SK-N-SH (cell line): ENCODE measurements at regions not wholly inside any gene's neighbourhood (a gene's known extent, or its start where the extent isn't known, plus 50 kb on each side); places are given as distances from the start of the nearest gene placed in this dataset.

ENCODE experiments used
- CTCF ChIA-PET: fragments of 300-600, 350-600 bp; formaldehyde crosslinking; extraction: SDS; loops from one replicate; lab custom pipeline; 2021; lab: Yijun Ruan, JAX
- POLR2A ChIA-PET: fragments of 350-600 bp; sonication (Branson Sonifier 250); formaldehyde crosslinking; extraction: SDS; loops from one replicate; lab custom pipeline; 2020; ENCODE audit warnings: antibody characterized with exemption, inconsistent platforms; lab: Yijun Ruan, JAX
- DNase-seq: peaks from one replicate; pipeline ENCODE4 v3.0.0; 2012
- H2AFZ ChIP-seq: fragments of 200-600 bp; sonication (generic); 2 replicates; pipeline ENCODE4 v1.8.1; 2016; ENCODE audit warnings: antibody characterized with exemption, mild to moderate bottlenecking, low read depth
- H3F3A ChIP-seq: fragments of 200-600 bp; sonication (generic); replicated peaks from 2 replicates; pipeline ENCODE3; 2016; ENCODE audit warnings: antibody characterized with exemption, mild to moderate bottlenecking; ENCODE audit not compliant: insufficient read depth
- H3K27ac ChIP-seq, 2 experiments: fragments of 200-500 bp in 1 of 2; fragments of 200-600 bp in 1 of 2; sonication (Bioruptor generic) in 1 of 2; sonication (generic), shearing (Covaris generic) in 1 of 2; 2 replicates each; pipeline versions ENCODE4 v1.5.1 to v1.6.1; 2014 to 2016; ENCODE audit warnings: low read depth in 2 of 2, inconsistent platforms in 1 of 2, low read length in 1 of 2, mild to moderate bottlenecking in 1 of 2, mixed read lengths in 1 of 2
- H3K27me3 ChIP-seq: fragments of 200-600 bp; sonication (generic), shearing (Covaris generic); 2 replicates; pipeline ENCODE4 v1.6.1; 2016; ENCODE audit warnings: mixed run types; ENCODE audit not compliant: insufficient read depth
- H3K36me3 ChIP-seq, 2 experiments: fragments of 200-500 bp in 1 of 2; fragments of 200-600 bp in 1 of 2; sonication (Bioruptor generic) in 1 of 2; sonication (generic) in 1 of 2; replicated peaks in 1 of 2; 2 replicates each; pipeline versions ENCODE3 to v1.5.1; 2014 to 2016; ENCODE audit warnings: low read length in 1 of 2, mild to moderate bottlenecking in 1 of 2; ENCODE audit not compliant: insufficient read depth in 2 of 2, control insufficient read depth in 1 of 2
- H3K4me1 ChIP-seq, 2 experiments: fragments of 200-500 bp in 1 of 2; fragments of 200-600 bp in 1 of 2; sonication (Bioruptor generic) in 1 of 2; sonication (generic), shearing (Covaris generic) in 1 of 2; 2 replicates each; pipeline versions ENCODE4 v1.5.1 to v1.6.1; 2014 to 2016; ENCODE audit warnings: low read depth in 1 of 2, low read length in 1 of 2, mixed run types in 1 of 2; ENCODE audit not compliant: insufficient read depth in 2 of 2, control insufficient read depth in 1 of 2
- H3K4me2 ChIP-seq: fragments of 200-600 bp; sonication (generic), shearing (Covaris generic); 2 replicates; pipeline ENCODE4 v1.6.1; 2017; ENCODE audit warnings: mixed run types
- H3K4me3 ChIP-seq, 2 experiments: fragments of 200-500 bp in 1 of 2; fragments of 200-600 bp in 1 of 2; sonication (Bioruptor generic) in 1 of 2; sonication (generic), shearing (Covaris generic) in 1 of 2; 2 replicates each; pipeline versions ENCODE4 v1.5.1 to v1.8.1; 2014 to 2016; ENCODE audit warnings: low read depth in 2 of 2, inconsistent platforms in 1 of 2, low read length in 1 of 2, mild to moderate bottlenecking in 1 of 2, mixed read lengths in 1 of 2, moderate library complexity in 1 of 2
- H3K79me2 ChIP-seq: fragments of 200-600 bp; sonication (generic); 2 replicates; pipeline ENCODE4 v1.8.1; 2017; ENCODE audit warnings: mild to moderate bottlenecking; ENCODE audit not compliant: insufficient read depth
- H3K9ac ChIP-seq: fragments of 200-600 bp; sonication (generic); 2 replicates; pipeline ENCODE4 v1.6.1; 2017; ENCODE audit warnings: mixed run types
- H3K9me2 ChIP-seq: fragments of 200-600 bp; sonication (generic); 2 replicates; pipeline ENCODE4 v1.6.1; 2017; ENCODE audit warnings: mixed run types
- H3K9me3 ChIP-seq: fragments of 200-600 bp; sonication (generic); 2 replicates; pipeline ENCODE4 v1.6.1; 2017; ENCODE audit warnings: mixed run types, mild to moderate bottlenecking, moderate library complexity
- H4K20me1 ChIP-seq: fragments of 200-600 bp; sonication (generic); 2 replicates; pipeline ENCODE4 v1.6.1; 2017; ENCODE audit warnings: mild to moderate bottlenecking, mixed run types; ENCODE audit not compliant: insufficient read depth
- CHD2 ChIP-seq: fragments of 150-350 bp; IDR thresholded peaks from 2 replicates; pipeline ENCODE4 v1.6.1; 2018; ENCODE audit warnings: low read length; ENCODE audit not compliant: partially characterized antibody
- FOXJ3 ChIP-seq: sonication (generic); formaldehyde crosslinking; IDR thresholded peaks from 2 replicates; pipeline ENCODE4 v1.5.1; 2020; ENCODE audit warnings: mild to moderate bottlenecking, missing genetic modification reagents
- FOXM1 ChIP-seq: IDR thresholded peaks from 2 replicates; pipeline ENCODE4 v1.4.0; 2012; ENCODE audit warnings: low read depth, mild to moderate bottlenecking
- IRF3 ChIP-seq: fragments of 150-350 bp; IDR thresholded peaks from 2 replicates; pipeline ENCODE4 v1.6.1; 2016; ENCODE audit warnings: mild to moderate bottlenecking, low read depth, low read length
- MEF2A ChIP-seq: IDR thresholded peaks from 2 replicates; pipeline ENCODE4 v1.4.0; 2012; ENCODE audit warnings: low read depth, borderline replicate concordance
- MXI1 ChIP-seq: IDR thresholded peaks from 2 replicates; pipeline ENCODE4 v1.6.1; 2012; ENCODE audit warnings: mild to moderate bottlenecking, low read depth, low read length, improper control_type of control experiment
- POLR2AphosphoS5 ChIP-seq: IDR thresholded peaks from 2 replicates; pipeline ENCODE4 v1.6.1; 2012; ENCODE audit warnings: low read depth, low read length
- RAD21 ChIP-seq: IDR thresholded peaks from 2 replicates; pipeline ENCODE4 v1.6.1; 2012; ENCODE audit warnings: mild to moderate bottlenecking, low read length
- RCOR1 ChIP-seq: fragments of 150-350 bp; IDR thresholded peaks from 2 replicates; pipeline ENCODE4 v1.6.1; 2017; ENCODE audit warnings: antibody characterized with exemption, low read length
- REST ChIP-seq: IDR thresholded peaks from 2 replicates; pipeline ENCODE4 v1.6.1; 2012; ENCODE audit warnings: mild to moderate bottlenecking, low read depth, low read length, moderate library complexity
- RFX5 ChIP-seq: IDR thresholded peaks from 2 replicates; pipeline ENCODE4 v1.6.1; 2012; ENCODE audit warnings: mild to moderate bottlenecking, improper control_type of control experiment, low read length
- RXRA ChIP-seq: IDR thresholded peaks from 2 replicates; pipeline ENCODE4 v1.4.0; 2012; ENCODE audit warnings: low read depth, mild to moderate bottlenecking, borderline replicate concordance
- SMC3 ChIP-seq: IDR thresholded peaks from 2 replicates; pipeline ENCODE4 v1.6.1; 2012; ENCODE audit warnings: low read depth, low read length, improper control_type of control experiment
- TAF1 ChIP-seq: IDR thresholded peaks from 2 replicates; pipeline ENCODE4 v1.6.1; 2012; ENCODE audit warnings: low read depth, mild to moderate bottlenecking, low read length, moderate library complexity, borderline replicate concordance
- TCF12 ChIP-seq: IDR thresholded peaks from 2 replicates; pipeline ENCODE4 v1.4.0; 2012
- USF2 ChIP-seq: fragments of 150-350 bp; IDR thresholded peaks from 2 replicates; pipeline ENCODE4 v1.6.1; 2017; ENCODE audit warnings: antibody characterized with exemption, low read length, low read depth, borderline replicate concordance
- YY1 ChIP-seq: IDR thresholded peaks from 2 replicates; pipeline ENCODE4 v1.4.0; 2012; ENCODE audit warnings: low read depth, mild to moderate bottlenecking
- ZBTB33 ChIP-seq: IDR thresholded peaks from 2 replicates; pipeline ENCODE4 v1.4.0; 2012; ENCODE audit warnings: low read depth, borderline replicate concordance
- WGBS: methylation state at CpG from one replicate; pipeline ENCODE4 v1.1.6; 2017; ENCODE audit warnings: low lambda C conversion rate; 5-methylcytosine and 5-hydroxymethylcytosine counted together

GRCh38 chr9:107896544-107896943 is 407.0 kb upstream of the KLF4 start:
- WGBS, result 83% methylated on average over 1 of the region's 1 CpG

More at GRCh38 chr9:107896544-107896943, 407.0 kb upstream of the KLF4 start:
- Histone ChIP-seq H3K9me3 (no peaks in the 10 kb centered on the region), H4K20me1 (no peaks in the 10 kb centered on the region), H3K27ac (no peak overlapping the region), H3K27me3 (no peaks in the 10 kb centered on the region), H3K36me3 (no peaks in the 10 kb centered on the region), H3K9ac (no peak overlapping the region), H3K4me2 (no peak overlapping the region), H3K4me3 (no peak overlapping the region), H3K9me2 (no peaks in the 10 kb centered on the region), H3F3A (no peaks in the 10 kb centered on the region), H2AFZ (no peak overlapping the region)
- ChIA-PET CTCF (interaction anchor here (1.0 kb wide), 1 partner anchor 102 kb away, joined by 3 read pairs; no protein-coding TSS in a partner anchor), POLR2A (no interaction called here)
- no peak for DNase-seq
- no peak for TF ChIP-seq ZBTB33
- TF ChIP-seq MEF2A, result no peak
- TF ChIP-seq FOXJ3 (CRISPR knock-in tag), result no peak
- TF ChIP-seq USF2, result no peak
- TF ChIP-seq FOXM1, result no peak
- TF ChIP-seq REST, result no peak
- TF ChIP-seq TAF1, result no peak
- no peak for TF ChIP-seq POLR2AphosphoS5
- no peak for TF ChIP-seq RFX5
- TF ChIP-seq MXI1, result no peak
- TF ChIP-seq SMC3, result no peak
- no peak for TF ChIP-seq RAD21
- no peak for TF ChIP-seq TCF12
- no peak for TF ChIP-seq IRF3
- no peak for TF ChIP-seq RXRA
- no peak for TF ChIP-seq RCOR1
- no peak for TF ChIP-seq YY1
- TF ChIP-seq CHD2, result no peak
- TF ChIP-seq, all 33 proteins: peak for 0
- H3K4me1 ChIP-seq, result peaks cover 0 to 6% of the 10 kb centered on the region in 2 experiments; a peak in 1 of 4 replicates
- no peaks in the 10 kb centered on the region for H3K79me2 ChIP-seq
